K562 (cell line): ENCODE measurements at regions not wholly inside any gene's neighbourhood (a gene's known extent, or its start where the extent isn't known, plus 50 kb on each side); places are given as distances from the start of the nearest gene placed in this dataset.

Source experiments
- ATAC-seq: fragments of 200-7000 bp; cut with Tn5 transposase; 3 replicates; pipeline ENCODE4 v1.9.1; 2020; ENCODE audit warnings: moderate library complexity
- BruUV-seq: library from RNA; stranded (reverse); fragments of 400-500 nt; replicated peaks from 2 replicates; lab custom pipeline; 2021; lab: Mats Ljungman, UMichigan
- CTCF ChIA-PET: fragments of 300-600 bp; formaldehyde crosslinking; extraction: SDS; loops from one replicate; lab custom pipeline; 2021; ENCODE audit warnings: low intra/inter-chr PET ratio; lab: Yijun Ruan, JAX
- POLR2A ChIA-PET: fragments of 300-600, 350-650 bp; sonication (Branson Sonifier 250); formaldehyde crosslinking; extraction: SDS; loops from one replicate; lab custom pipeline; 2021; ENCODE audit warnings: antibody characterized with exemption, inconsistent platforms; lab: Yijun Ruan, JAX
- DNase-seq, 4 experiments: peaks; one replicate each; pipeline versions ENCODE4 v3.0.0 to v3.0.0-alpha.2; 2011 to 2018; ENCODE audit warnings: low spot score in 3 of 4, mixed read lengths in 3 of 4; ENCODE audit errors: extremely low read depth in 1 of 4
- FAIRE-seq: peaks from 2 replicates; lab custom pipeline; 2011; peaks lifted over from hg19 to GRCh38; lab: Jason Lieb, UNC
- H2AFZ ChIP-seq: 2 replicates; pipeline ENCODE4 v1.6.0; 2011; ENCODE audit warnings: low read depth, low read length, control low read depth, inconsistent platforms
- H3K27ac ChIP-seq: fragments of 200-600 bp; 3 replicates; pipeline ENCODE4 v1.8.0; 2011; ENCODE audit warnings: low read depth, mild to moderate bottlenecking, control low read depth, inconsistent platforms, low read length, moderate library complexity, mixed read lengths; ENCODE audit errors: extremely low read depth
- H3K27me3 ChIP-seq, 2 experiments: fragments of 300-600 bp in 1 of 2; 2 replicates in 1 of 2; 3 replicates in 1 of 2; pipeline versions ENCODE4 v1.6.0 to v1.8.0; 2011; ENCODE audit warnings: inconsistent platforms in 2 of 2, low read length in 2 of 2, mild to moderate bottlenecking in 1 of 2, mixed read lengths in 1 of 2, moderate library complexity in 1 of 2; ENCODE audit not compliant: control insufficient read depth in 2 of 2, insufficient read depth in 2 of 2
- H3K36me3 ChIP-seq: fragments of 300-600 bp; 3 replicates; pipeline ENCODE4 v1.8.0; 2011; ENCODE audit warnings: mild to moderate bottlenecking, low read length, inconsistent platforms; ENCODE audit not compliant: control insufficient read depth, insufficient read depth
- H3K4me1 ChIP-seq, 2 experiments: fragments of 200-600 bp in 1 of 2; replicated peaks in 1 of 2; 2 replicates in 1 of 2; 3 replicates in 1 of 2; pipeline versions ENCODE4 v1.5.1 to v1.8.0; 2011; ENCODE audit warnings: inconsistent platforms in 2 of 2, low read length in 2 of 2, mild to moderate bottlenecking in 1 of 2, mixed read lengths in 1 of 2, moderate library complexity in 1 of 2; ENCODE audit not compliant: control insufficient read depth in 2 of 2, insufficient read depth in 2 of 2
- H3K4me2 ChIP-seq: 2 replicates; pipeline ENCODE4 v1.6.1; 2011; ENCODE audit warnings: low read length, control low read depth, inconsistent platforms, mixed read lengths; ENCODE audit not compliant: insufficient read depth
- H3K4me3 ChIP-seq: fragments of 200-600 bp; sonication (generic), shearing (Covaris generic); 2 replicates; pipeline ENCODE4 v1.5.1; 2016; ENCODE audit warnings: control low read depth, inconsistent platforms
- H3K79me2 ChIP-seq: fragments of 200-600 bp; 3 replicates; pipeline ENCODE4 v1.8.0; 2011; ENCODE audit warnings: low read length, inconsistent platforms; ENCODE audit not compliant: control insufficient read depth, insufficient read depth
- H3K9ac ChIP-seq, 2 experiments: 2 replicates each; pipeline versions ENCODE4 v1.6.0 to v1.6.1; 2011; ENCODE audit warnings: low read depth in 2 of 2, low read length in 2 of 2, control low read depth in 1 of 2, inconsistent platforms in 1 of 2, mild to moderate bottlenecking in 1 of 2, mixed read lengths in 1 of 2; ENCODE audit not compliant: insufficient read depth in 1 of 2
- H3K9me1 ChIP-seq: one replicate; pipeline ENCODE4 v1.6.0; 2011; ENCODE audit warnings: inconsistent platforms, mild to moderate bottlenecking, low read length, moderate library complexity; ENCODE audit not compliant: control insufficient read depth, insufficient read depth
- H3K9me3 ChIP-seq: replicated peaks from 2 replicates; pipeline ENCODE4 v1.5.1; 2011; ENCODE audit warnings: low read depth, low read length, inconsistent platforms; ENCODE audit not compliant: control insufficient read depth, insufficient read depth
- H4K20me1 ChIP-seq: replicated peaks from 2 replicates; pipeline ENCODE4 v1.6.1; 2011; ENCODE audit warnings: low read length, inconsistent platforms, mixed read lengths; ENCODE audit not compliant: control insufficient read depth, insufficient read depth
- FOXA3 ChIP-seq, 2 experiments: fragments of 450-650 bp in 1 of 2; sonication (generic) in 1 of 2; formaldehyde crosslinking; IDR thresholded peaks in 1 of 2; conservative IDR thresholded peaks in 1 of 2; 2 replicates each; pipeline versions ENCODE4 v1.4.0 to v1.8.0; 2020 to 2022; ENCODE audit warnings: mild to moderate bottlenecking in 2 of 2, missing genetic modification reagents in 1 of 2
- GTF2F1 ChIP-seq: IDR thresholded peaks from 2 replicates; pipeline ENCODE4 v1.6.1; 2011; ENCODE audit warnings: low read depth, low read length, improper control_type of control experiment
- NCOA6 ChIP-seq: fragments of 450-650 bp; IDR thresholded peaks from 2 replicates; pipeline ENCODE4 v1.6.1; 2017; ENCODE audit warnings: mild to moderate bottlenecking
- NONO ChIP-seq, 2 experiments: fragments of 200-400 bp in 1 of 2; fragments of 450-650 bp in 1 of 2; formaldehyde crosslinking in 1 of 2; IDR thresholded peaks; 2 replicates each; pipeline ENCODE4 v1.6.1; 2017; ENCODE audit warnings: low read depth in 2 of 2, mild to moderate bottlenecking in 2 of 2, moderate library complexity in 2 of 2, low read length in 1 of 2
- POU5F1 ChIP-seq: fragments of 150-350 bp; IDR thresholded peaks from 2 replicates; pipeline ENCODE4 v1.6.1; 2014; ENCODE audit warnings: borderline replicate concordance, low read length, low read depth, mild to moderate bottlenecking; ENCODE audit not compliant: partially characterized antibody
- SAFB2 ChIP-seq: fragments of 200-400 bp; formaldehyde crosslinking; IDR thresholded peaks from 2 replicates; pipeline ENCODE4 v1.6.1; 2018; ENCODE audit warnings: borderline replicate concordance, low read length, low read depth, moderate library complexity; ENCODE audit not compliant: severe bottlenecking
- SMC3 ChIP-seq: conservative IDR thresholded peaks from 2 replicates; pipeline ENCODE4 v1.6.1; 2011; ENCODE audit warnings: low read depth, low read length, improper control_type of control experiment; ENCODE audit not compliant: insufficient read depth
- TARDBP ChIP-seq: fragments of 450-650 bp; IDR thresholded peaks from 2 replicates; pipeline ENCODE4 v1.6.1; 2016
- XRCC5 ChIP-seq: fragments of 200-400 bp; formaldehyde crosslinking; IDR thresholded peaks from 2 replicates; pipeline ENCODE4 v1.6.1; 2017; ENCODE audit warnings: low read depth, mild to moderate bottlenecking, low read length
- ZEB2 ChIP-seq: fragments of 450-650 bp; IDR thresholded peaks from 2 replicates; pipeline ENCODE4 v1.6.1; 2016
- ZNF431 ChIP-seq: sonication (generic); formaldehyde crosslinking; IDR thresholded peaks from 2 replicates; pipeline ENCODE4 v1.8.0; 2022; ENCODE audit warnings: mild to moderate bottlenecking, missing genetic modification reagents
- WGBS: fragments of 100-300 bp; shearing (Covaris generic); methylation state at CpG from one replicate; pipeline ENCODE4 v1.1.6; 2016; ENCODE audit warnings: low coverage, mixed read lengths; ENCODE audit not compliant: insufficient coverage; ENCODE audit errors: missing lambda C conversion rate; 5-methylcytosine and 5-hydroxymethylcytosine counted together
- in situ Hi-C: fragments of 300-500 bp; cut with MboI; formaldehyde crosslinking; loops from 4 replicates; pipeline ENCODE4 v1.15.0; 2018; ENCODE audit warnings: inconsistent platforms, mixed read lengths
- intact Hi-C: fragments of 100-400 bp; cut with micrococcal nuclease; formaldehyde crosslinking; loops from 2 replicates; pipeline ENCODE4 v1.14.2; 2022
- TF ChIP-seq, protein P1 (sequence below): sonication (generic); formaldehyde crosslinking; IDR thresholded peaks from 2 replicates; pipeline ENCODE4 v1.8.0; 2023; ENCODE audit warnings: mild to moderate bottlenecking, missing genetic modification reagents
- TF ChIP-seq, protein P2 (sequence below): fragments of 450-650 bp; IDR thresholded peaks from 2 replicates; pipeline ENCODE4 v1.6.1; 2017; ENCODE audit warnings: antibody characterized with exemption, mild to moderate bottlenecking
- TF ChIP-seq, protein P3 (sequence below): fragments of 450-650 bp; formaldehyde crosslinking; IDR thresholded peaks from 2 replicates; pipeline ENCODE4 v1.4.0; 2020; ENCODE audit warnings: mild to moderate bottlenecking, mixed read lengths
- TF ChIP-seq, protein P4 (sequence below): fragments of 250-450 bp; sonication (Bioruptor Pico); IDR thresholded peaks from 2 replicates; pipeline ENCODE4 v1.5.0; 2022; ENCODE audit warnings: mild to moderate bottlenecking

DNA sequence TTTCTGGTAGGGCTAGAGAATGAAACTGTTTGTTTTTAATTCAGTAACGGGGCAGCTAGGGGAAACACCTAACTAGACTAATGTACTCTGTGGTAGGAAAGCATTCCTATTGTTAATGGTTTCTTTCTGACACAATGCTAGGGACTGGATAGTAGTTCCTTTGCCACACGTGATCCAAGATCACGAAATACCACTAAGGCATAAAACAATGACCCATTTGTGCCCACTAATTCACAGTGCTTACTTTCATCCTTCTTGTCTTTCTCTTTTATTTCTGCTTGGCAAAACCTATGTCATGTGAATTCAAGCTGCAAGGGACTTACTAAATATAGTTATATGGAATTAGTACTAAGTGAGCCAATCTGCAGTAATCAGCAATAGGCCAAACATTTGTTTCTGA is 834.1 kb upstream of the SLITRK6 start:
- Histone ChIP-seq H3K9me3 (no peaks in the 10 kb centered on the region), H3K79me2 (no peaks in the 10 kb centered on the region)
- intact Hi-C loops: no loop called here
- TF ChIP-seq ZEB2: no peak
- no peak for TF ChIP-seq GTF2F1
- no peak for TF ChIP-seq SMC3
- TF ChIP-seq SAFB2: no peak
- TF ChIP-seq, protein P1, sequence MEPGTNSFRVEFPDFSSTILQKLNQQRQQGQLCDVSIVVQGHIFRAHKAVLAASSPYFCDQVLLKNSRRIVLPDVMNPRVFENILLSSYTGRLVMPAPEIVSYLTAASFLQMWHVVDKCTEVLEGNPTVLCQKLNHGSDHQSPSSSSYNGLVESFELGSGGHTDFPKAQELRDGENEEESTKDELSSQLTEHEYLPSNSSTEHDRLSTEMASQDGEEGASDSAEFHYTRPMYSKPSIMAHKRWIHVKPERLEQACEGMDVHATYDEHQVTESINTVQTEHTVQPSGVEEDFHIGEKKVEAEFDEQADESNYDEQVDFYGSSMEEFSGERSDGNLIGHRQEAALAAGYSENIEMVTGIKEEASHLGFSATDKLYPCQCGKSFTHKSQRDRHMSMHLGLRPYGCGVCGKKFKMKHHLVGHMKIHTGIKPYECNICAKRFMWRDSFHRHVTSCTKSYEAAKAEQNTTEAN: no peak
- no peak for TF ChIP-seq FOXA3 (CRISPR knock-in tag; conservative IDR thresholded peaks at IDR 0.05 in 1 of 2, IDR thresholded peaks at IDR 0.05 in 1 of 2)
- TF ChIP-seq, protein P2, sequence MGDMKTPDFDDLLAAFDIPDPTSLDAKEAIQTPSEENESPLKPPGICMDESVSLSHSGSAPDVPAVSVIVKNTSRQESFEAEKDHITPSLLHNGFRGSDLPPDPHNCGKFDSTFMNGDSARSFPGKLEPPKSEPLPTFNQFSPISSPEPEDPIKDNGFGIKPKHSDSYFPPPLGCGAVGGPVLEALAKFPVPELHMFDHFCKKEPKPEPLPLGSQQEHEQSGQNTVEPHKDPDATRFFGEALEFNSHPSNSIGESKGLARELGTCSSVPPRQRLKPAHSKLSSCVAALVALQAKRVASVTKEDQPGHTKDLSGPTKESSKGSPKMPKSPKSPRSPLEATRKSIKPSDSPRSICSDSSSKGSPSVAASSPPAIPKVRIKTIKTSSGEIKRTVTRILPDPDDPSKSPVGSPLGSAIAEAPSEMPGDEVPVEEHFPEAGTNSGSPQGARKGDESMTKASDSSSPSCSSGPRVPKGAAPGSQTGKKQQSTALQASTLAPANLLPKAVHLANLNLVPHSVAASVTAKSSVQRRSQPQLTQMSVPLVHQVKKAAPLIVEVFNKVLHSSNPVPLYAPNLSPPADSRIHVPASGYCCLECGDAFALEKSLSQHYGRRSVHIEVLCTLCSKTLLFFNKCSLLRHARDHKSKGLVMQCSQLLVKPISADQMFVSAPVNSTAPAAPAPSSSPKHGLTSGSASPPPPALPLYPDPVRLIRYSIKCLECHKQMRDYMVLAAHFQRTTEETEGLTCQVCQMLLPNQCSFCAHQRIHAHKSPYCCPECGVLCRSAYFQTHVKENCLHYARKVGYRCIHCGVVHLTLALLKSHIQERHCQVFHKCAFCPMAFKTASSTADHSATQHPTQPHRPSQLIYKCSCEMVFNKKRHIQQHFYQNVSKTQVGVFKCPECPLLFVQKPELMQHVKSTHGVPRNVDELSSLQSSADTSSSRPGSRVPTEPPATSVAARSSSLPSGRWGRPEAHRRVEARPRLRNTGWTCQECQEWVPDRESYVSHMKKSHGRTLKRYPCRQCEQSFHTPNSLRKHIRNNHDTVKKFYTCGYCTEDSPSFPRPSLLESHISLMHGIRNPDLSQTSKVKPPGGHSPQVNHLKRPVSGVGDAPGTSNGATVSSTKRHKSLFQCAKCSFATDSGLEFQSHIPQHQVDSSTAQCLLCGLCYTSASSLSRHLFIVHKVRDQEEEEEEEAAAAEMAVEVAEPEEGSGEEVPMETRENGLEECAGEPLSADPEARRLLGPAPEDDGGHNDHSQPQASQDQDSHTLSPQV: no peak
- TF ChIP-seq NCOA6: no peak
- TF ChIP-seq XRCC5: no peak
- TF ChIP-seq NONO (IDR thresholded peaks at IDR 0.05; ENCODE audit: low read depth in 2 of 2, low read length in 1 of 2): no peak
- TF ChIP-seq POU5F1: no peak
- TF ChIP-seq, protein P3, sequence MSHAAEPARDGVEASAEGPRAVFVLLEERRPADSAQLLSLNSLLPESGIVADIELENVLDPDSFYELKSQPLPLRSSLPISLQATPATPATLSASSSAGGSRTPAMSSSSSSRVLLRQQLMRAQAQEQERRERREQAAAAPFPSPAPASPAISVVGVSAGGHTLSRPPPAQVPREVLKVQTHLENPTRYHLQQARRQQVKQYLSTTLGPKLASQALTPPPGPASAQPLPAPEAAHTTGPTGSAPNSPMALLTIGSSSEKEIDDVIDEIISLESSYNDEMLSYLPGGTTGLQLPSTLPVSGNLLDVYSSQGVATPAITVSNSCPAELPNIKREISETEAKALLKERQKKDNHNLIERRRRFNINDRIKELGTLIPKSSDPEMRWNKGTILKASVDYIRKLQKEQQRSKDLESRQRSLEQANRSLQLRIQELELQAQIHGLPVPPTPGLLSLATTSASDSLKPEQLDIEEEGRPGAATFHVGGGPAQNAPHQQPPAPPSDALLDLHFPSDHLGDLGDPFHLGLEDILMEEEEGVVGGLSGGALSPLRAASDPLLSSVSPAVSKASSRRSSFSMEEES (CRISPR knock-in tag): no peak
- TF ChIP-seq, protein P4, sequence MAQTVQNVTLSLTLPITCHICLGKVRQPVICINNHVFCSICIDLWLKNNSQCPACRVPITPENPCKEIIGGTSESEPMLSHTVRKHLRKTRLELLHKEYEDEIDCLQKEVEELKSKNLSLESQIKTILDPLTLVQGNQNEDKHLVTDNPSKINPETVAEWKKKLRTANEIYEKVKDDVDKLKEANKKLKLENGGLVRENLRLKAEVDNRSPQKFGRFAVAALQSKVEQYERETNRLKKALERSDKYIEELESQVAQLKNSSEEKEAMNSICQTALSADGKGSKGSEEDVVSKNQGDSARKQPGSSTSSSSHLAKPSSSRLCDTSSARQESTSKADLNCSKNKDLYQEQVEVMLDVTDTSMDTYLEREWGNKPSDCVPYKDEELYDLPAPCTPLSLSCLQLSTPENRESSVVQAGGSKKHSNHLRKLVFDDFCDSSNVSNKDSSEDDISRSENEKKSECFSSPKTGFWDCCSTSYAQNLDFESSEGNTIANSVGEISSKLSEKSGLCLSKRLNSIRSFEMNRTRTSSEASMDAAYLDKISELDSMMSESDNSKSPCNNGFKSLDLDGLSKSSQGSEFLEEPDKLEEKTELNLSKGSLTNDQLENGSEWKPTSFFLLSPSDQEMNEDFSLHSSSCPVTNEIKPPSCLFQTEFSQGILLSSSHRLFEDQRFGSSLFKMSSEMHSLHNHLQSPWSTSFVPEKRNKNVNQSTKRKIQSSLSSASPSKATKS (CRISPR knock-in tag): no peak
- TF ChIP-seq ZNF431 (CRISPR knock-in tag): no peak
- no peak for TF ChIP-seq TARDBP
- TF ChIP-seq, all 486 proteins: peak for 0
- no peak for DNase-seq
- H3K36me3 ChIP-seq: no peaks in the 10 kb centered on the region
- H3K4me3 ChIP-seq: no peak overlapping the region
- no peak overlapping the region for H3K9ac ChIP-seq
- no TSS peak for BruUV-seq
- no peaks in the 10 kb centered on the region for H3K27me3 ChIP-seq
- ATAC-seq: no peak
- no peaks in the 10 kb centered on the region for H3K9me1 ChIP-seq
- no peak overlapping the region for H3K27ac ChIP-seq
- FAIRE-seq: no peak
- CTCF ChIA-PET: no interaction called here
- H3K4me1 ChIP-seq: no peaks in the 10 kb centered on the region
- H4K20me1 ChIP-seq: no peaks in the 10 kb centered on the region
- WGBS: 4% methylated on average over 3 of the region's 3 CpGs
- H2AFZ ChIP-seq: no peak overlapping the region
- in situ Hi-C loops: no loop called here
- no peak overlapping the region for H3K4me2 ChIP-seq
- POLR2A ChIA-PET: no interaction called here
